Activated CD4-positive, CD25-positive, alpha-beta regulatory T cell treated with anti-CD3 and anti-CD28 coated beads, Interleukin-2, amount 50 U/mL, for 16 hours (primary cell): ENCODE measurements at regions not wholly inside any gene's neighbourhood (a gene's known extent, or its start where the extent isn't known, plus 50 kb on each side); places are given as distances from the start of the nearest gene placed in this dataset.

Experiments used
- DNase-seq: peaks from one replicate; pipeline ENCODE4 v3.0.0-alpha.2; 2020; ENCODE audit warnings: low read depth, low spot score

DNA sequence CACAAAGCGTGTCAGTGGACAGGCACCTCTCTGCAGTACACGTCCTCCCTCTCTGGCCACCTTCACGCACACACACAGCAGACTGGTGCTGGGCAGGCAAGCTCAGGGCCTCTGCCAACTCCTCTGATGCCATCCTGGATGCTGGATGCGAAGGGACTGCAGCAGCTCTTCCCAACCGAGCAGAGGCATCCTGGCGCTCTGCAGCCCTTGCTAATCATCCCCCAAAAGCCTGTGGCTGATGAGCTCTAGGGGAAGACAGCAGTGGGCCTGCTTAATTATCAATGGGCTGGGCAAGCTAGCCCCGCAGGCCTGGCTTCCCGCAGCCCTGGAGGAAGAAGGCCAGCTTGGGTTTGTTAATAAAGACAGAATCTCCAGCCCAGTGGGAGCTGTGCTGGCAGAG is 71.3 kb upstream of the TEX51 start:
- DNase-seq = no peak

GRCh38 chr2:126828051-126828450 is 70.6 kb upstream of the TEX51 start:
- no peak for DNase-seq

GRCh38 chr2:126828491-126828890 is 70.2 kb upstream of the TEX51 start:
- DNase-seq = no peak

DNA sequence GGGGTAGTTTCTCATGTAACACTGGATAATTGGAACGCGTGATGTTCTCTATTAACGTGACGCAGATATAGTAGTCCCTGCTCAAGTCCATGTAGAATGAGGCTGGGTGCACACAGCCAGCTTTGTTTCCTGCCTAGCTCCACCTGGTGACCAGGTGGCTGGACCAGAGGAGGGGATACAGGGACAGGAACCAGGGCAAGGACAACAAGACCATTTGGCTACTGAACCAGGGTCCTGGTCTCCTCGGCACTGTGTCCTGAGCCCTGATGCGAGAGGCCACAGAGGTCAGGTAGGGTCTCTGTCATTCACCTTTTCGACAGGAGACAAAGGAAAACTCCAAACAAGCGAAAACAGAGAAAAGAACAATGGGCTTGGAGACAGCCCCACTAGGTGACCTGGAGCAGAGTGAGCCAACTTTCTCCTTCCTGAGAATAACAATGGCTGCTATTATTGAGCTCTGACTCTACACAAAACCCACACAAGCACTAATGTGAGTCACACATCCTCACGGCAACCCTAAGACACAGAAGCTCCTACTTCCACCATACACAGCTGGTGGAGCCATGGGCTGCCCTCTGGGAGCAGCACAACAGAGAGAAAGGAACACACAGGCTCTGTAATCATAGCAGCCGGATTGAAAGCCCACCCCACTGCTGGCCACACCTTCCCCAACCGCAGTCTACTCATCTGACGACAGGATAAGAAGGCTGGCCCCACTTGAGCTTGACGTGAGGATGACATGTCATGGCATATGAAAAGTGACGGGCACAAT is 67.3 kb upstream of the TEX51 start:
- DNase-seq = no peak

- no peak for DNase-seq
These were observed 66.7 kb upstream of the TEX51 start for GRCh38 chr2:126832014-126832413.

- no peak for DNase-seq
These were observed 65.9 kb upstream of the TEX51 start for GRCh38 chr2:126832757-126833156.

DNA sequence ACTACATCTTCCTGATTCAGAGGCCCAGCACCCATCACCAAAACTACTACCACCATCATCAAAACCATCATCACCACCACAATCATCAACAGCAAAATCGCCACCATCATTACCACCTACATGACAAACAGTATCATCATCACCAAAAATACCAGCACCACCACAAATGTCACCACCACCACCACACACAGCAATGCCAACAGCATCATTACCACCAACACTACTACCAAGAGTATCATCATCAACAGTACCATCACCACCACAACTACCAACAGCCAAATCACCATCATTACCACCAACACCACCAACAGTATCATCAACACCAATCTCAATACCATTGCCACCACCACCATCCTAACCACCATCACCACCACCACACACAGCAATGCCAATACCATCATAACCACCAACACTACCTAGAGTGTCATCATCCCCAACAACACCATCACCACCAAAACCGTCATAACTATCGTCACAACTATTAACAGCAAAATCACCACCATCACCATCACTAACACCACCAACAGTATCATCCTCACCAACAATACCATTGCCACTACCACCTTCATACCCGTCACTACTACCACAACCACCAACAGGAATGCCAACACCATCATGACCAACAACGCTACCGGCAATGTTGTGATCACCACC is 64.6 kb upstream of the TEX51 start:
- no peak for DNase-seq

GRCh38 chr2:126835261-126835660 is 63.4 kb upstream of the TEX51 start:
- DNase-seq = no peak

DNA sequence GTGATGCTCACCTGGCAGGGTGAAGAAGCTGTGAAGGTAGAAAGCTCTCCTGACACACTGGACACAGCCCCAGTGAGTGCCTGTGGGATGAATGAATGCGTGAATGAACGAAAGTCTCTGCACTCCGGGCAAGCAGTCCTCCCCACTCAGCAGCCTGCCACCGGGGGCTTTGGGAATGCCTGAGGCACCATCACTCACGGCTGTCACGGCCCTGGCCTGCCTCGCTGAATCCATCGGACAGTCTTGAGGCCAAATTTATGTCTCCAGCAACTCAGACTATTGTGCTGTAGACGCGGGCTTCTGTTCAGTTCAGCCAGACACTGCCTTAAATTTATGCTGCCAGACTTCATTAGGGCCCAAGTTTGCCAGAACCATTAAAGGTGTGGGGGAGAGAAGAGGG is 62.9 kb upstream of the TEX51 start:
- DNase-seq = no peak

GRCh38 chr2:126836761-126837679 is 61.7 kb upstream of the TEX51 start:
- no peak for DNase-seq

GRCh38 chr2:126837966-126838715 is 60.5 kb upstream of the TEX51 start:
- no peak for DNase-seq

- DNase-seq = no peak
These were observed 60.0 kb upstream of the TEX51 start for GRCh38 chr2:126838716-126838985.

- no peak for DNase-seq
These were observed 58.9 kb upstream of the TEX51 start for GRCh38 chr2:126839796-126840195.

DNA sequence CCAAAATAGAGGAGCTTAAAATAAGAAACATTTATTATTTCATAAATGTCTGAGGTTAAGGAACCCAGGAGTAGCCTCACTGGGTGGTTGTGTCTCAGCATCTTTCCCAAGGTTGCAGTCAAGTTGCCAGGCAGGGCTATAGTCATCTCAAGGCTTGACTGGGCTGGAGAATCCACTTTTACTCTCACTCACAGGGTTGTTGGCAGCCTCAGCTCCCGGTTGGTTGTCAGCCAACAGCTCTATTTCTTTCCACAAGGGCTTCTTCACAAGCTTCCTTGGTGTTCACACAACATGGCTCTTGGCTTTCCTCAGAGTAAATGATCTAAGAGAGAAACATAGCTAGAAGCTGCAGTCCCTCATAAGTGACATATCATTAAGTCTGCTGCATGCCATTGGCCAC is 55.6 kb upstream of the TEX51 start:
- DNase-seq = no peak

GRCh38 chr2:126846241-126846640 is 52.4 kb upstream of the TEX51 start:
- no peak for DNase-seq
